Epithelial cell of proximal tubule (primary cell): ENCODE measurements at regions not wholly inside any gene's neighbourhood (a gene's known extent, or its start where the extent isn't known, plus 50 kb on each side); places are given as distances from the start of the nearest gene placed in this dataset.

Experiments used
- DNase-seq: peaks from one replicate; pipeline ENCODE4 v3.0.0-alpha.2; 2011; ENCODE audit warnings: low read depth
- H3K4me3 ChIP-seq: 2 replicates; pipeline ENCODE4 v1.5.1; 2011; ENCODE audit warnings: low read depth, mild to moderate bottlenecking, low read length
- CTCF ChIP-seq: conservative IDR thresholded peaks from 2 replicates; pipeline ENCODE4 v1.5.1; 2012; ENCODE audit warnings: low read depth, mild to moderate bottlenecking, low read length

GRCh38 chr10:21304198-21304597 lies 221.3 kb downstream of the SKIDA1 start:
- H3K4me3 ChIP-seq: no peak overlapping the region
- no peak for DNase-seq
- TF ChIP-seq CTCF: no peak

DNA sequence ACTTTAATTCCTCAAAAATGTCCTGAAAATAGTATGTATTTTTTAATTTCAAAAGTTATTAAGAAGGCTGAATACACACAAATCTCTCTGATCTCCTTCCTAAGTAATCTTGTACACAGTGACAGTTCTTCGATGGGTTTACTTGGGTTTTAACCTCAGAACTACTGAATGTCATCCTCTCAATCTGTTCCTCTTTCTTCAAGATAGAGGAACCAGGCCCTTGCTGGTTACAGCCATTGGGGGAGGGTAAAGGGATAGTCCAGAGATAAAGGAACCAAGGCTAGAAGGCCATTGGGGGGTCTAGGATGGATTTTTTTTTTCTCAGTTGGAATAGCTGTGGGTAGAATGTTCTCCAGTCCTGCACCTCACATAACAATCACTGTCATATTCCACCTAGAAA lies 224.9 kb downstream of the SKIDA1 start:
- no peak for TF ChIP-seq CTCF
- no peak overlapping the region for H3K4me3 ChIP-seq
- DNase-seq: no peak

- DNase-seq: no peak
- no peak for TF ChIP-seq CTCF
- no peak overlapping the region for H3K4me3 ChIP-seq
Measured at GRCh38 chr10:21299330-21299729, 226.2 kb downstream of the SKIDA1 start.

DNA sequence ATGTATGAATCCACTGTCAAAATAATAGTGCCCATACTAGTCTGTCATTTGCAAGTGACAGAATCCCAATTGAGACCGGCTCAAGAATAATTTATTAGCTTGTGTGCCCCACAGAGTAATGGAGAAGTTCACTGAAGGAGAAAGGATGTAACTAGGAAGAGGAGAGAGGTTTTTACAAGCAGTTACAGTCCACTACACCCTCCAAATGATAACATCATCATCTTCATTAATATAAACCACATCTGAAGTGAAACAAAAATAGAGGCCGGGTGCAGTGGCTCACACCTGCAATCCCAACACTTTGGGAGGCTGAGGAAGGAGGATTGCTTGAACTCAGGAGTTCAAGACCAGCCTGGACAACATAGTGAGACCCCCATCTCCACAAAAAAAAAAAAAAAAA lies 226.8 kb downstream of the SKIDA1 start:
- DNase-seq: no peak
- TF ChIP-seq CTCF: no peak
- no peak overlapping the region for H3K4me3 ChIP-seq

GRCh38 chr10:21297603-21298383 lies 227.7 kb downstream of the SKIDA1 start:
- DNase-seq: peak; percentile 81
- no peak overlapping the region for H3K4me3 ChIP-seq
- TF ChIP-seq CTCF: no peak

- H3K4me3 ChIP-seq: no peak overlapping the region
- no peak for TF ChIP-seq CTCF
- no peak for DNase-seq
Measured at GRCh38 chr10:21296575-21297355, 228.7 kb downstream of the SKIDA1 start.
